SH-SY5Y (cell line): ENCODE measurements at regions not wholly inside any gene's neighbourhood (a gene's known extent, or its start where the extent isn't known, plus 50 kb on each side); places are given as distances from the start of the nearest gene placed in this dataset.

Source experiments
- GATA2 ChIP-seq: IDR thresholded peaks from 2 replicates; pipeline ENCODE4 v1.6.1; 2011; ENCODE audit warnings: mild to moderate bottlenecking, low read depth, low read length
- GATA3 ChIP-seq: IDR thresholded peaks from 2 replicates; pipeline ENCODE4 v1.6.1; 2011; ENCODE audit warnings: low read depth, mild to moderate bottlenecking, low read length, moderate library complexity

GRCh38 chr1:79667848-79668696, 661.5 kb upstream of the ADGRL4 start:
- no peak for TF ChIP-seq GATA2
- TF ChIP-seq GATA3: no peak
